ENCODE measurements at regions not wholly inside any gene's neighbourhood (a gene's known extent, or its start where the extent isn't known, plus 50 kb on each side); places are given as distances from the start of the nearest gene placed in this dataset.

DNA sequence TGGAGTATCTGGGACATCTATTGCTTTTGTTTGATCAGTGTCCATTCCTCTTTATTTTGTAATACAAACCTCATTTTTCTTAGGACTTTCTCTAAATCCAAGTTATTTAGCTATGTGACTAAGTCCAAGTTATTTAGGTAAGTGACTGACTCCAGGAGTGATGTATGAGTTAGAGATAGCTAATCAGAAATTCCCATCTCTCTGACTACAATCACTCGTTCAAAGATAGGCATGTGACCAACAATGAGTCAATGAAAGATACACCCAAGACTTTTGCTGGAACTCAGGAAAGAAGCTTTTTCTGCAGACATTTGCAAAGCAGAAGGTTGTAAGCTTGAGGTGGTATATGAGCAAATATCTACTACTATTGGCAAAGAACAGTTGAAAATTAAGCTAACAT lies 72.5 kb upstream of the KCNIP4 start:
- Mint-ChIP-seq H3K4me3 (no peak overlapping the region), H3K27ac (no peak overlapping the region)

DNA sequence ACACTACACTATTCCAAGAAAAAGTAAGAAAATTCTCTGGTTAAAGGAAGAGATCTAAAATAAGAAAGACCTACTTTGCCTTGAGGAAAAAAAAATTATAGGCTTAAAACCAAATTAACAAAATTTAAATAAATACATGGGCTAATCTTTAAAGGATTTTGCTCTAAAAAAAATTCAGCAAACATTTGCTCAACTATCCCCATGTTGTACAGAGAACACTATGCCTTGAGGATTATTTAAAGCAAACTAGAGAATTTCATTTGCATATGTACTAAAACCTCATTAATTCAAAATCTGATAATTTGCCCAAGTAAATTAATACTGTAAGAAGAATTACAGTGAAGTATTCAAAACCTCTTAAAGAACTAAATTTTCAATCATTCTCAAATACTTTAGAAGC lies 71.6 kb upstream of the KCNIP4 start:
- DNase-seq = no peak
- no peaks in the 10 kb centered on the region for H3K9me3 ChIP-seq (ENCODE audit: control insufficient read depth, low read length, poor library complexity, severe bottlenecking)
- ATAC-seq = no peak
- Mint-ChIP-seq H3K27ac (no peak overlapping the region), H3K27me3 (no peaks in the 10 kb centered on the region), H3K4me1 (no peaks in the 10 kb centered on the region), H3K4me3 (no peak overlapping the region), H3K36me3 (ENCODE audit: low read depth) (no peaks in the 10 kb centered on the region)

More for the DNA sequence above, 72.5 kb upstream of the KCNIP4 start:
- no peaks in the 10 kb centered on the region for H3K9me3 ChIP-seq (ENCODE audit: control insufficient read depth, low read length, poor library complexity, severe bottlenecking)
- DNase-seq (no peak), ATAC-seq (no peak)
- Mint-ChIP-seq H3K36me3 (ENCODE audit: low read depth) (no peaks in the 10 kb centered on the region), H3K4me1 (no peaks in the 10 kb centered on the region), H3K27me3 (no peaks in the 10 kb centered on the region)

DNA sequence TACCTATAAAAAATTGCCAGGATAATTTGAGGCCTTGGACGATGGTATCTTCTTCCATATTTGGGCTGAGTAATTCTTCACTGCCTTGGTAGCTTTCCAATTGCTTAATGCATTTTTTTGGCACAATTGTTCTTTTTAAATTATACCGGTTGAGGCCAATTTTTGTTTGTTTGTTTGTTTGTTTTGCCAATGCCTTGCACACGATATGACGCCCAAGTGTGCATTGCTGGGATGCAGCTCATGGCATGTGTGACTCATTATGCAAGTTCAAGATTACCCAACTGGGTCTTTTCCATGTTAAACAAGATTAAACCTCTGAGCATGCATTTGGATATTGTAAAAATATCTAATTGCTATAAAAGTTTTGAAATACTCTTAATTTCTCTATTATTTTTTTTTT lies 71.1 kb upstream of the KCNIP4 start:
- no peak for DNase-seq
- no peak for ATAC-seq
- Mint-ChIP-seq H3K27me3 (no peaks in the 10 kb centered on the region), H3K4me1 (no peaks in the 10 kb centered on the region), H3K4me3 (no peak overlapping the region), H3K27ac (no peak overlapping the region), H3K36me3 (ENCODE audit: low read depth) (no peaks in the 10 kb centered on the region)
- no peaks in the 10 kb centered on the region for H3K9me3 ChIP-seq (ENCODE audit: control insufficient read depth, low read length, poor library complexity, severe bottlenecking)

DNA sequence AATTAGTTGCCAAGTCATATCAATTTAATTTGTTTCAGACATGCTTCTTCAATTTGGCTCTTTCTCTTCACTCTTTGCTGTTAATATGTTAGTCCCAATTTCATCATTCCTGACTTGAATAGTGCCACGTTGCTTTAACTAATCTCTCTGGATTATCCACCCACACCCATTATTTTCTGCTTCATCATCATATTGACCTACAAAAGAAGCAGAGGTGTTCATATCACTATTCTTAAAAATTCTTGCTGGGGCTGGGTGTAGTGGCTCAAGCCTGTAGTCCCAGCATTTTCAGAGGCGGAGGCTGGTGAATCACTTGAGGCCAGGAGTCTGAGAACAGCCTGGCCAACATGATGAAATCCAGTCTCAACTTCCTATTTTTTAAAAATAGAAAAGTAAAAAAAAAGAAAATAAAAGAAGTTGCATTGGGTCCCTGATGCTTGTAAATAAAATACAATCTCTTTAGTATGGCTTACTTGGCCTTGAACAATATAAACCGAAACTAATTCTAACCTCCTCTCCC lies 65.7 kb upstream of the KCNIP4 start:
- Mint-ChIP-seq H3K27ac (no peak overlapping the region), H3K27me3 (no peaks in the 10 kb centered on the region), H3K36me3 (ENCODE audit: low read depth) (no peaks in the 10 kb centered on the region), H3K4me3 (no peak overlapping the region), H3K4me1 (no peaks in the 10 kb centered on the region)
- no peaks in the 10 kb centered on the region for H3K9me3 ChIP-seq (ENCODE audit: control insufficient read depth, low read length, poor library complexity, severe bottlenecking)
- DNase-seq (no peak), ATAC-seq (no peak)

DNA sequence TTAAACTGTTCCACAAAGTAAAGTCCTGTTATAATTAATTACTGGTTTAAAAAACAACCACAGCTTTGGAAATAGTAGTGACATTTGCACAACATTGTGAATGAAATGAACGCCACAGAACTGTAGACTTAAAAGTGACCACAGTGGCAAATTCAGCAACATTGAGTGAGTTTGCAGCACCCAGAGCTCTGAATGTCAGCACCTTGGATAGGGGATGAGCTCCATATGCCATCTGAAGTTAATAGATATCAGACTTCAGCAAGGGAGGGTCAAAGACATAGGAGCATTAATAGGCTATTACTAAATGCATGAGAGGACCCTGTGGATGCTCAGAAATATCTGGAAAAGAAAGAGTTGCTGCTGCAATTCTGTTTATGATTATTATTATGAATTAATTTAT lies 55.3 kb upstream of the KCNIP4 start:
- DNase-seq (no peak), ATAC-seq (no peak)
- Mint-ChIP-seq H3K36me3 (ENCODE audit: low read depth) (no peaks in the 10 kb centered on the region), H3K4me3 (no peak overlapping the region), H3K4me1 (no peaks in the 10 kb centered on the region), H3K27me3 (no peaks in the 10 kb centered on the region), H3K27ac (no peak overlapping the region)
- H3K9me3 ChIP-seq (ENCODE audit: control insufficient read depth, low read length, poor library complexity, severe bottlenecking) = no peaks in the 10 kb centered on the region

Data from T-helper 17 cell (primary cell).